OCI-LY7 (cell line): ENCODE measurements at regions not wholly inside any gene's neighbourhood (a gene's known extent, or its start where the extent isn't known, plus 50 kb on each side); places are given as distances from the start of the nearest gene placed in this dataset.

Experiments
- BruUV-seq: library from RNA; stranded (reverse); fragments of 400-500 nt; replicated peaks from 2 replicates; lab custom pipeline; 2021; lab: Mats Ljungman, UMichigan
- CTCF ChIA-PET: fragments of 300-600 bp; sonication (Branson Sonifier 250); formaldehyde crosslinking; loops from one replicate; lab custom pipeline; 2022; ENCODE audit warnings: antibody characterized with exemption; ENCODE audit not compliant: unreplicated experiment; lab: Charles Lee
- POLR2A ChIA-PET: fragments of 300-600 bp; sonication (Branson Sonifier 250); formaldehyde crosslinking; loops from one replicate; lab custom pipeline; 2022; ENCODE audit warnings: antibody characterized with exemption; lab: Charles Lee
- DNase-seq: peaks from one replicate; pipeline ENCODE4 v3.0.0-alpha.2; 2015; ENCODE audit warnings: low spot score
- H2AFZ ChIP-seq: fragments of 200-600 bp; sonication (generic), shearing (Covaris generic); 2 replicates; pipeline ENCODE4 v1.6.1; 2014; ENCODE audit warnings: mild to moderate bottlenecking, antibody characterized with exemption, low read length, moderate library complexity
- H3K27ac ChIP-seq: fragments of 200-600 bp; sonication (generic); 2 replicates; pipeline ENCODE4 v1.5.1; 2014; ENCODE audit warnings: mixed run types, low read depth, mild to moderate bottlenecking, moderate library complexity, low read length, inconsistent platforms; ENCODE audit not compliant: poor library complexity, severe bottlenecking
- H3K36me3 ChIP-seq: fragments of 200-600 bp; sonication (generic); 2 replicates; pipeline ENCODE4 v1.6.1; 2014; ENCODE audit warnings: mild to moderate bottlenecking, antibody characterized with exemption, low read length, moderate library complexity, mixed read lengths; ENCODE audit not compliant: insufficient read depth
- H3K4me1 ChIP-seq: fragments of 200-600 bp; sonication (generic); 2 replicates; pipeline ENCODE4 v1.5.1; 2014; ENCODE audit warnings: mild to moderate bottlenecking, low read length; ENCODE audit not compliant: insufficient read depth, poor library complexity, severe bottlenecking
- H3K4me2 ChIP-seq: fragments of 200-600 bp; sonication (generic); 2 replicates; pipeline ENCODE4 v1.6.1; 2014; ENCODE audit warnings: mild to moderate bottlenecking, low read length
- H3K4me3 ChIP-seq: fragments of 200-600 bp; sonication (generic); 2 replicates; pipeline ENCODE4 v1.5.1; 2014; ENCODE audit warnings: mild to moderate bottlenecking, low read depth, low read length; ENCODE audit not compliant: poor library complexity, severe bottlenecking
- H3K79me2 ChIP-seq: fragments of 200-600 bp; sonication (generic); 2 replicates; pipeline ENCODE4 v1.6.1; 2016; ENCODE audit warnings: low read depth, mild to moderate bottlenecking, low read length, moderate library complexity, mixed read lengths; ENCODE audit not compliant: insufficient read depth
- H3K9me2 ChIP-seq: fragments of 200-600 bp; sonication (generic); 2 replicates; pipeline ENCODE4 v1.6.1; 2016; ENCODE audit warnings: mild to moderate bottlenecking, low read length, mixed read lengths; ENCODE audit not compliant: insufficient read depth
- H3K9me3 ChIP-seq: fragments of 200-600 bp; sonication (generic); 2 replicates; pipeline ENCODE4 v1.6.1; 2014; ENCODE audit warnings: mild to moderate bottlenecking, mixed run types, low read length, mixed read lengths
- H4K20me1 ChIP-seq: fragments of 200-600 bp; sonication (generic); 2 replicates; pipeline ENCODE4 v1.6.1; 2014; ENCODE audit warnings: mild to moderate bottlenecking, antibody characterized with exemption, low read length, moderate library complexity, mixed read lengths; ENCODE audit not compliant: insufficient read depth
- CTCF ChIP-seq: fragments of 200-600 bp; sonication (generic); conservative IDR thresholded peaks from 2 replicates; pipeline ENCODE4 v1.5.1; 2014; ENCODE audit warnings: mild to moderate bottlenecking, antibody characterized with exemption, low read length, moderate library complexity, mixed read lengths
- EZH2phosphoT487 ChIP-seq: fragments of 200-600 bp; sonication (generic); IDR thresholded peaks from 2 replicates; pipeline ENCODE4 v1.6.1; 2018; ENCODE audit warnings: low read depth, borderline replicate concordance, mild to moderate bottlenecking, mixed run types, antibody characterized with exemption, low read length, moderate library complexity, mixed read lengths
- intact Hi-C: fragments of 100-400 bp; cut with micrococcal nuclease; formaldehyde crosslinking; loops from one replicate; pipeline ENCODE4 v1.10.0; 2022; ENCODE audit not compliant: unreplicated experiment

- CTCF ChIA-PET: no interaction called here
- no peaks in the 10 kb centered on the region for H3K4me1 ChIP-seq
- DNase-seq: no peak
- no peak for TF ChIP-seq EZH2phosphoT487
- peak; percentile 27; the same call in 1 of the 2 replicates for TF ChIP-seq CTCF
- no peak overlapping the region for H3K4me2 ChIP-seq
- POLR2A ChIA-PET: interaction anchor here (0.7 kb wide), 1 partner anchor 1028 kb away, joined by 3 read pairs; no protein-coding TSS in a partner anchor
- intact Hi-C loops: no loop called here
- no peaks in the 10 kb centered on the region for H3K36me3 ChIP-seq
- no peak overlapping the region for H2AFZ ChIP-seq
- no peaks in the 10 kb centered on the region for H3K9me3 ChIP-seq
- no peaks in the 10 kb centered on the region for H3K9me2 ChIP-seq
- no peak overlapping the region for H3K4me3 ChIP-seq
- no peaks in the 10 kb centered on the region for H3K79me2 ChIP-seq
- H3K27ac ChIP-seq: no peak overlapping the region
- no TSS peak for BruUV-seq
- H4K20me1 ChIP-seq: no peaks in the 10 kb centered on the region
Observed at GRCh38 chr2:137886083-137886831, 78.0 kb upstream of the HNMT start.

- POLR2A ChIA-PET: interaction anchor here (1.6 kb wide), 1 partner anchor 12 kb away, joined by 8 read pairs; no protein-coding TSS in a partner anchor
- Histone ChIP-seq H3K36me3 (no peaks in the 10 kb centered on the region), H3K27ac (no peak overlapping the region), H3K9me3 (no peaks in the 10 kb centered on the region), H4K20me1 (no peaks in the 10 kb centered on the region), H2AFZ (no peak overlapping the region), H3K9me2 (no peaks in the 10 kb centered on the region), H3K79me2 (no peaks in the 10 kb centered on the region), H3K4me2 (no peak overlapping the region), H3K4me3 (no peak overlapping the region), H3K4me1 (no peaks in the 10 kb centered on the region)
- no TSS peak for BruUV-seq
- TF ChIP-seq EZH2phosphoT487: no peak
- peak; percentile 41; the same call in 1 of the 2 replicates for TF ChIP-seq CTCF
- intact Hi-C loops: no loop called here
- DNase-seq: no peak
- CTCF ChIA-PET: no interaction called here
Observed at GRCh38 chr2:137888845-137889244, 75.4 kb upstream of the HNMT start.

- H3K4me2 ChIP-seq: no peak overlapping the region
- no TSS peak for BruUV-seq
- no peaks in the 10 kb centered on the region for H3K36me3 ChIP-seq
- H2AFZ ChIP-seq: no peak overlapping the region
- no peak for DNase-seq
- TF ChIP-seq EZH2phosphoT487 (no peak), CTCF (no peak)
- H3K27ac ChIP-seq: no peak overlapping the region
- H3K9me2 ChIP-seq: no peaks in the 10 kb centered on the region
- ChIA-PET CTCF (no interaction called here), POLR2A (interaction anchor here (0.6 kb wide), 1 partner anchor 95 kb away, joined by 3 read pairs; no protein-coding TSS in a partner anchor)
- intact Hi-C loops: no loop called here
- H3K79me2 ChIP-seq: no peaks in the 10 kb centered on the region
- H4K20me1 ChIP-seq: no peaks in the 10 kb centered on the region
- no peak overlapping the region for H3K4me3 ChIP-seq
- H3K4me1 ChIP-seq: no peaks in the 10 kb centered on the region
- H3K9me3 ChIP-seq: no peaks in the 10 kb centered on the region
Observed at GRCh38 chr2:137892739-137893138, 71.5 kb upstream of the HNMT start.
